HG02973 (cell line): ENCODE measurements at regions not wholly inside any gene's neighbourhood (a gene's known extent, or its start where the extent isn't known, plus 50 kb on each side); places are given as distances from the start of the nearest gene placed in this dataset.
"Not testable (repeated sequence)": the region's sequence is repeated elsewhere in the genome, so short reads cannot be mapped to it uniquely, and the experiment has no call there.

Experiments
- ATAC-seq: cut with Tn5 transposase; IDR thresholded peaks from one replicate; pipeline ENCODE4 v1.9.1; 2021; ENCODE audit warnings: moderate library complexity; ENCODE audit not compliant: unreplicated experiment

DNA sequence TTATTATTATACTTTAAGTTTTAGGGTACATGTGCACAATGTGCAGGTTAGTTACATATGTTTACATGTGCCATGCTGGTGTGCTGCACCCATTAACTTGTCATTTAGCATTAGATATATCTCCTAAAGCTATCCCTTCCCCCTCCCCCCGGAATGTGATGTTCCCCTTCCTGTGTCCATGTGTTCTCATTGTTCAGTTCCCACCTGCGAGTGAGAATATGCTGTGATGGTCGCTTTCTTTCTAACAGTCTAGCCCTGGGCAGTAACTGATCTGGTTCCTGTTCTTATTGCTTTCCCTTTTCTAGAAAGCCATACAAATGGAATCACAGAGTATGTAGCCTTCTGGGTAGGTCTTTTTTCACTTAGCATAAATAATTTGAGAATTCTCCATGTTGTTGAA lies 311.1 kb upstream of the CNTNAP2 start:
- not testable (repeated sequence) for ATAC-seq

DNA sequence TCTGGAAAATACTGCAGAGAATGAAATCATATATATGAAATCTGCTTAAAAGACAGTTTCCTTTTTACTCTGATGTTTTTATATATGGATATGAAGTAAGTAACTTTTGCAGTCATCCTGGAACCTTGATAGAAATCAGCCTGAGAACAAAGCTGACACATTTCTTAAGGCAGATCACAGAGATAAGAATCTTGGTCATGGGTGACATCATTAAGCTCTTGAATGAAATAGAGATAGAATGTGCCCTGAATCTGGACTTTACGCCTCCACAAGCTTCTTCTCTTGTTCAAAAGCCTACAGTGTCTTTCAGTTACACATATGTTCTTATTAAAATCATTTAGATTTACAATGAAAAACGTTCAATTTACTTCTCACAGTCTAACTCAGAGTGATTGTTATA lies 319.1 kb upstream of the CNTNAP2 start:
- no peak for ATAC-seq

DNA sequence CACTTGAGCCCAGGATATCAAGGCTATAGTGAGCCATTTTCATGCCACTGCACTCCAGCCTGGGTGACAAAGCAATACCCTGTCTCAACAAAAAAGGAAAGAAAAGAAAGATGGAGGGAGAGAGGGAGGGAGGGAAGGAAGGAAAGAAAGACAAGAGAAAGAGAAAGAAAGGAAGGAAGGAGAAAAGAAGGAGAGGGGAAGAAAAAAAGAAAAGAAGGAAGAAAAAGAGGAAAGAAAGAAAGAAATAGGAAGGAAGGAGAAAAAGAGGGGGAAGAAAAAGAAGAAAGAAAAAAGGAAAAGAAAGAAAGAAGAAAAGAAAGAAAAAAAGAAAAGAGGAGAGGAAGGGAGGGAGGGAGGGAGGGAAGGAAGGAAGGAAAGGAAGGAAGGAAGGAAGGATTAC lies 321.5 kb upstream of the CNTNAP2 start:
- ATAC-seq, result no peak

DNA sequence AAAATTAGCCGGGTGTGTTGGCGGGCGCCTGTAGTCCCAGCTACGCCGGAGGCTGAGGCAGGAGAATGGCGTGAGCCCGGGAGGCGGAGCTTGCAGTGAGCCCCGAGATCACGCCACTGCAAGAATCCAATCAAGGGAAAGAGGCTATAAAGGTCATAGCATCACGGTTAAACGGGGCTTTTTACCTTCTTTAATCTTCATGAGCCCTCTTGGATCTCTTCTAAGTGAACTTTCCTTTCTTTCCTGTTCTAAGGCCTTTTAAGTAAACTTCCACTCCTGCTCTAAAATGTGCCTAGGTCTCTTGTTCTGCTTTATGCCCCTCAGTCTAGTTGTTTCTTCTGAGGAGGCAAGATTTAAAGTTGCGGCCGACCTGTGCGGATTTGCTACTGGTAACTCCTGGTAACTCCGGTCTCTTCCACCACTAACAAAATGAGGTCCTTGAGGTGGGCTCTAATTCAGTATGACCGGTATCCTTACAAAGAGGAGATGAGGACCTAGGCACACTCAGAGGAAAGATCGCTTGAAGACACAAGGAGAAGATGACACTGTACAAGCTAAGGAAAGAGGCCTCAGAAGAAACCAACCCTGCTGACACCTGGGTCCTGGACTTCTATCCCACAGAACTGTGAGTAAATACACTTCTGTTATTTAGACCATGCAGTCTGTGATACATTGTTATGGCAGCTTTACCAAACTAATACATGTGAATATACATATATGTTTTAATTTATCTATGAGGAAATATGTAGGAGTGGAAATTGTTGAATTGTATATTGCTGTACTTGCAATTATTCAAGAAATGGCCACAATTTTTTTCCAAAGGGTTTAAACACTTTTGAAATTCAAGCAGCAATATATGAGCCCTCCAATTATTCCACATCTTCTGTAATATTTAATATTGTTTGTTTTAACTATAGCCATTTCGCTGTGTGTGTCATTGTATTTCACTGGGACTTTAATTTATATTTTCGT lies 331.5 kb upstream of the CNTNAP2 start:
- no peak for ATAC-seq

DNA sequence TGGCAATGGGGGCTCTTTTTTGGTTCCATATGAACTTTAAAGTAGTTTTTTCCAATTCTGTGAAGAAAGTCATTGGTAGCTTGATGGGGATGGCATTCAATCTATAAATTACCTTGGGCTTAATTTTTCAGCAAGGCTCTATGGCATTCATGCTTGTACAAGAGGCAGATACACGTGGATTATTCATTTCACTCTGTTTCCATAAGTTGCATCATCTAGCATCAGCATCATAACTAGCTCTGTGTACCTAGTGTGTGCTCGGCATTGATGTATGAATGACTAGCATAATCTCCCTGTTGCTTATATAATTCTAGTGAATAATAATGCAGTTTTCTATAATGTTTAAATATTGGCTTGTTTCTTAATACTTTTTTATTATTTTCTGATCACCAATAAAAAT lies 335.2 kb upstream of the CNTNAP2 start:
- not testable (repeated sequence) for ATAC-seq

DNA sequence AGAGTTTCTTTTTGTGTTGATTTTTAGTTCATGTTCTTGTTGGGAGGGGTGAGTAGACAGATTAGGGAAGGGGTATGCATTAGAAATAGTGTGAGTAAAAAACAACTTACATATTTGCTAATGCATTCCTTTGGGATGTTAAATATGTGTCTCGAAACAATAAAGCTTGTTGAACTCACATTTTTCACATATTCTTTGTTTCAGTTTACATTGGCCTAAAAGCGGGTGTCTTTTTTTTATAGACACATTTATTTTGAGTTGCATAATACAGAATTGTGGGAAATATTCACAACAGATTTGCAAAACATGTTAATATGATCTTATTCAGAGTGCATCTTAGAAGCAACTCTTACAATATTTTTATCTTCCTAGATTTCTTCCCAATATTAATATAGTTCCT lies 337.5 kb upstream of the CNTNAP2 start:
- no peak for ATAC-seq

DNA sequence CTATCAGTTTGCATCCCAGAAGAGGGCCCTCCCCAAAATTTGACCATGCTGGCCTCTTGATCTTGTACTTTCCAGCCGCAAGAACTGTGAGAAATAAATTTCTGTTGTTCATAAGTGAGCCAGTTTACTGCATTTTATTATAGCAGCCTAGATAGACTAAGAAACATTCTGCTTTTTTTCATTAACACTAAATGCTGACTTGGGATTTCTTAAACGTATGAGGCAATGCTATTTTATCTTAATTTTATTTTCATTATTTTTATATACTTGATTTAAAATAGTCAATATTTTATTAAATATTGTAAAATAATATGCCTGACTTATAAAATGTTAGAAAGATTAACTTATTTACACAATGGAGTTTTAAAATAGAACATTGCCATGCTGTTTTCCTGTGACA lies 341.8 kb upstream of the CNTNAP2 start:
- no peak for ATAC-seq

DNA sequence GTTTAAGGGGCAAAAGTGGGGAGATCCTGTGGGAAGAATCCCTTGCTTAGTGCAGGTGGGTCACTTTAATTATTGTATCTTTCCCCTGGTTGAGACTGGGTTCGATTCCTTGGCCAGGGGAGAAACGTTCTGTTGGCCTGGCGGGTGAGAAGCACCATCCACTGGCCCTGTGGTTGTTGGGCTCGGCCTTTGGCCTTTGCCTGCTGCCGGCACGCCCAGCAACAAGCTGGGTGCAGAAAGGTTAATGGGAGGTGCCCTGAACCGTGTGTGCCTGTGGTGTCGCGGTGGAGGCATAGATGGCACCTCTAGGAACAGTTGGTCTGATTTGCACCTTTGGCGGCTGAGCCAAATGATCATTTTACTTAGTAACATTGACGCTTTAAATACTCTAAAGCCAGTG lies 363.6 kb upstream of the CNTNAP2 start:
- ATAC-seq, result no peak

DNA sequence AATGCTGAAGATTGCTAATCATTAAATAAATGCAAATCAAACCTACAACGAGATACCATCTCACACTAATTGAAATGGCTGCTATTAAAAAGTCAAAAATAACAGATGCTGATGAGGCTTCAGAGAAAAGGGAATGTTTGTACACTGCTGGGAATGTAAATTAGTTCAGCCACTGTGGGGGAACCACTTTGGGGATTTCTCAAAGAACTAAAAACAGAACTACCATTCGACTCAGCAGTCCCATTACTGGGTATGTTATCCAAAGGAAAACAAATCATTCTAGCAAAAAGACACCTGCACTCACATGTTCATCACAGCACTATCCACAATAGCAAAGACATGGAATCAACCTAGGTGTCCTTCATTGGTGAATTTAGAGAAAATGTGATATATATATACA lies 379.0 kb upstream of the CNTNAP2 start:
- no peak for ATAC-seq

DNA sequence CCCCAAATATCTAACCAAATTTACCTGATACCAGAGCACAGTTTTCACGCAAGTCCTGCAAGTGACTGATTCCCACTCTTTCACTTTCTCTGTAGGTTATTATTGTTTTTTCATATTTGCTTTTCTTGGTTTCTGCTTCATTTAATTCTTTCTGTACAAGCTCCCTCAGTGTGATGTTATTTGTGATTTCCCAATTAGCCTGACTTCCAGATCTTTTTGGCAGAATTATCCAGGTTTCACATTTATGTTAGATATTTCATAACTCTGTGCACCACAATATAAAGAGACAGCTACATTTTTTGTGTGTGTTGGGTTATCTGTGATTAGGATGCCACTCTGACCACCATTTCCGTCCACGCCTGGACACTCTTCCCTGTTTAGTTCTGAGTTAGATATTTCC lies 381.5 kb upstream of the CNTNAP2 start:
- ATAC-seq, result no peak

DNA sequence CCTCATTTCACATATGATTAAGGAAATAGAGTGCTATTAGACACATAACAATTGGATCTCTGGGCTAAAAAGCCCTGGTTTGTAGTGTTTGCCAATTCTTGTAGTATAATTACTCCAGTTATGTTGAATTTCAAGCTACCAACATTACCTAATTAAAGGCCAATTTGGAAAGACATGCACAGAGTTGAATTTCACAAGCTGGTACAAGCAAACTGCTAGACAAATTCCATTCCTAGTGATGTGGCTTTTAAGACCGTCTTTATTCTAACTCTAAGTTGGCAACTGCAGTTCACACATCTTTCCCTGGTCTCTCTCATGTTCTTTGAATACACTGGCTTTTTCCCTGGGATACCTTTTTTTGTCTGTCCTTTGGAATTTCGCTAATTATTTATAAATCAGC lies 384.1 kb upstream of the CNTNAP2 start:
- ATAC-seq, result no peak

DNA sequence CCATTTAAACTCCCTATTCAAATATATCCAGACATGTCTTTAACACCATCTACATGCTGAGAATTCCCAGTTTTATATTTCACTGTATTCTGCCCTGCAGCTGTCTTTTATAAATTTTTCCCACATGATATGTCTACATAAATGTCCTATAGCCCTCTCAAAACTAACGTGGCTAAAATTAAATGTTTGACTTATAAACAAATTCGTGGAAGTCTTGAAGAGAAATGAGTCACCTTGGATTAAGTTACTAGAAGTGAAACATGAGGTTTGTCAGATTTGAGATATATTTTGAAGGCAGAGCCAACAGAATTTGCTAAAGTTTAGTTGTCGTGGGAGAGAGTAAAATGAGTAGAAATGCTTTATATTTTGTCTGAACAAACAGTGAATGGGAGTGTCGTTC lies 386.9 kb upstream of the CNTNAP2 start:
- ATAC-seq, result no peak

DNA sequence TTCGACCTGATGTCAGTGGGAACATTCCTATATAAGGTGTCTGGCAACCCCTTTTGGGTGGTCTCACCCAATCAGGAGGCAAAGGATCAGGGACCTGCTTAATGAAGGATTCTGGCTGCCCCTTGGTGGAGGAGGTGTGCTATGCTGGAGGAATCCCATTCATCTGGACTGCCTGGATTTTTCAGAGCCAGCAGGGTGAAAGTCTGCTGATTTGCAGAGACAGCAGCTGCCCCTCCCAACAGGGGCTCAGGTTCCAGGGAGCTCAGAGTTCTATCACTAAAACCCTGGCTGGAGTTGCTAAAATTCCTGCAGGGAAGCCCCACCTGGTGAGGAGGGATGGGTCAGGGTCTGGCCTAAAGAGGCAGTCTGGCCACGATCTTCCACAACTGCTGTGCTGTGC lies 398.5 kb upstream of the CNTNAP2 start:
- no peak for ATAC-seq

DNA sequence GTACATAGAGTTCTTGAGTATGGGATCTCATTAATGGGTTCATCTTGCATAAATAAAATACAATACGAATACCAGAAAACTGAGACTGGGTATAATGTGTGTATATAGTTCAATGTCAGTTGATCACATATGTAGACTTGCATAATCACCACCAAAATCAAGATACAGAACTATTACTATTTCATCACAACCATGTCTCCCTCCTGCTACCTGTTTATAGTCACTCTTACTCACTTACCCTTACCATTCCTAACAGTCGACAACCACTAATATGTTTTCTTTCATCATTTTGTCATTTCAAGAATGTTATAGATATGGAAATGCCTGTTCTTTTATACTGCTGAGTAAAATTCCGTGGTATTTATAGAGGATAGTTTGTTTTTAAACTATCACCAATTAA lies 416.1 kb upstream of the CNTNAP2 start:
- no peak for ATAC-seq

DNA sequence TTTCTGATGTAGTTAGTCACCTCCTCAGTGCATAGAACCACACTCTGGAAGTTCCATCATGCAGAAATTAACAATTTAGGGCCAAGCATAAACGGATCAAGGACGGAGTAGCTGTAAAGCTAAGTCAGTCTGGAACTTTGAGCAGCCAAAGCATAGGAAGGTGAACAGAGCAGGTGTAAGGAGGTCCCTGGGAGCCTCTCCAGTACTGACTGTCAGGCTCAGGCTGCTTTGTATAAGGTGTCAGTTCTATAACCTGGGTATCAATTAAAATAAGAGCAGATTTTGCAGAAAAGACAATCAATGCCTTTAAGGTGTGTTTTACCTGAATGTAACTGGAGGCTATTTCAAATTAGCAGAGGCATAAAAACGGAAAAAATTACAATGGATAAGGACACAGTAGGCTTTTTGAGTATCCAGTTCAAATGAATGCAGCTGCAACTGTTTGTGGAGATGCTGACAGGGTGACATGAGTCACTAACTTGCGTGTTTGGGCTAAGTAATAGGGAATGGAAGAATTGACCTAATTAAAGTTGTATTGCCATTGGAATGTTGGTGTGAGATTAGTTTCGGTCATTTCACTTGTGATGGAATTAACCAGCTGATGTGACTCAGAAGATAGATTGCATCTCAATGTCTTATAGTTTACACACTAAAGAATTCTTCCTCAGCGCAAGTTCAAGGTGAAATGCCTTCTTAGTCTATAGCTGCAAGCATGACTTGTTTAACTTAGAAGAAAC lies 417.9 kb upstream of the CNTNAP2 start:
- ATAC-seq, result no peak

DNA sequence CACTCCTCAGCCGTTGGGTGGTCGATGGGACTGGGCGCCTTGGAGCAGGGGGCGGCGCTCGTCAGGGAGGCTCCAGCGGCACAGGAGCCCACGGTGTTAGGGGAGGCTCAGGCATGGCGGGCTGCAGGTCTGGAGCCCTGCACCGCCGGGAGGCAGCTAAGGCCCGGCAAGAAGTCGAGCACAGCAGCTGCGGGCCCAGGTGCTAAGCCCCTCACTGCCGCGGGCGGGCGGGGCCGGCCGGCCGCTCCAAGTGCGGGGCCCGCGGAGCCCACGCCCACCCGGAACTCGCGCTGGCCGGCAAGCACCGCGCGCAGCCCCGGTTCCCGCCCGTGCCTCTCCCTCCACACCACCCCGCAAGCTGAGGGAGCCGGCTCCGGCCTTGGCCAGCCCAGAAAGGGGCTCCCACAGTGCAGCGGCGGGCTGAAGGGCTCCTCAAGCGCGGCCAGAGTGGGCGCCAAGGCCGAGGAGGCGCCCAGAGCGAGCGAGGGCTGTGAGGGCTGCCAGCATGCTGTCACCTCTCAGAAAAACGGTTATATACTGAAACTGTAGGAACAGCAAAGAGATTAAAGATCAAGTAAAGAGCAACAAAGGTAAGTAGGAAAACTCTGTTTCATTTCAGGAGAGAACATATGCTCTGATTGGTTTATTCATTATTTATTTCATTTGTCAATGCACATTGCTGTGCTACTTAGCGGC lies 419.0 kb upstream of the CNTNAP2 start:
- ATAC-seq, result not testable (repeated sequence)

DNA sequence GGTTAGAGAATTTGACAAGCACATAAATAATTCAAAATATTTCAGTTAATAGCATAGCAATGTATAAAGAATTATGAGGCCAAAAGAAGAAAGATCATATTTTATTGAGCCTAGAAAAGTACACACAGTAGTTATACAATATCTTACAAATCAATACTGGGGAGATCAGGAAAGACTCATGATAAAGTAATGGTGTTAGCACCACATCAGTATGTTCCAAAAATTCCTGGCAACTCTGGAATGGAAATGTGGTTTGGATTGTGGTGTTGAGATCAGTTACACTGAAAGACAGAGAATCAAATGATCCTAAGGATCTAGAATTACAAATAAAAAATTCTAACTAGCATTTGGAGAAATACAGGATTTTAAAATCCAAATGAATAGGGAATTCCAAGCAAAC lies 420.5 kb upstream of the CNTNAP2 start:
- no peak for ATAC-seq

DNA sequence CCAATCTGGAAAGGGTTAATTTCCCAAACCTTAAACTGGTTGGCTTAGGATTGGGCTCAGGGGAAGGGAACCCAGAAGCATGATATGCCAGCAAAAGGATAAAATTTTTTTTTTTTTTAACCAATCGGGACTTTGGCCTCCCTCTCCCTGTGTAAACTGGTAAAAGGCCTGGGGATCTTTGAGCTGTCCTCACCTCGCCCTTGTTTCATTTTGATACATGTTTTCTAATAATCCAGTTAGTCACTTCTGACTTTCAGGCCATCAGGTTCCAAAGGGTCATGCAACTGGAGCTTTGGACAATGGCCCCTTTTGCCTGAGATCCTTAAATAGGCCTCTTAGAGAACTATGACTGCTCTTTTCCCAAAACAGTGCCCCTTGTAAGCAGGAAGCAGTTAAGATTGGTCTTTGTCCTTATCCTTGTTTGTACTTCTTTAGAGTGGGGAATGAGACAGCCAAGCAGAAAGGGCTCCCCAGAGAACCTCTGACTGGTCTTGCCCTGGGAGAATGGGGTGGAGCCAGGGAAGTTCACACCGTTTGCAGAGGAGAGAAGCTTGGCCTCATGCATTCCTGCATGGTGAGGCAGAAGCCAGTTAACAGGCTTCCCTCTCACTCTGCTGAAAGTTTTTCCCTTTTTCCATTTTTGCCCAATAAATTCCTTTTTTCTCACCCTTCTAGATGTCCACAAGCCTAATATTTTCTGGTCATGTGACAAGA lies 424.2 kb upstream of the CNTNAP2 start:
- no peak for ATAC-seq

DNA sequence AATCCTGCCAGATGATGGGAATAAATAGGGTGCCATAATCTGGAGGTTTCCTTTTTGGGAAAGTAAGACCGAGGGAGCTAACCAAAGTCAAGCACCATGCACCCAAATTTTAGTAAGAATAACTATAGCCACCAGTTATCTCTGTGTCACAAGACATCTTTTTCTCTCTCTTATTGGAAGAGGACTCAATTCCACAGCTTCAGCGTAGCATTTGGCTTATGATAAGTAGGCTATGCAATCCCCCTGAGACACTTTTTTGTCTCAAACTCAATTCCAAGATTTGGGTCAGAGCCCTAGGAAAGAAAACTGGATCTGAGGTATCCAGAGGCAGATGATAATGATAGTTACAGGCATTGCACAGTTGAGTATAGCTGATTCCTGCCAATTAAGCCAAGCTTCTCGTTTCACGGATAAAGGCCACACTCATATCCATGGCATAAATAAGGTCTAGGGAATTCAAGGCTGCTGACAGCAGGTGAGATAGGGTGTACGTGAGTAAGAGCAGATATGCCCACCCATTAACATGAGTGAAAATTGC lies 425.2 kb upstream of the CNTNAP2 start:
- ATAC-seq, result no peak

DNA sequence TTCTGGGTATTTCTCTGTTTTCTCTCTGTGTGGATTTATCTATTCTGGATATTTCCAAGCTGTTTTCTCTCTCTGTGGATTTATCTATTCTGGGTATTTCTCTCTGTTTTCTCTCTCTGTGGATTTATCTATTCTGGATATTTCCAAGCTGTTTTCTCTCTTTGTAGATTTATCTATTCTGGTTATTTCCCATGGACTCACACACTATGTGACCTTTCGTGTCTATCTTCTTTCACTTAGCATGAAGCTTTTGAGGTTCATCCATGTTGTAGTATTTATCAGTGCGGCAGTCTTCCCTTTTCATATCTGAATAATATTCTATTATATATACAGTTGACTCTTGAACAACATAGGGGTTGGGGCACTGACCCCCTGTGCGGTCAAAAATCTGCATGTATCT lies 435.0 kb upstream of the CNTNAP2 start:
- ATAC-seq, result no peak

DNA sequence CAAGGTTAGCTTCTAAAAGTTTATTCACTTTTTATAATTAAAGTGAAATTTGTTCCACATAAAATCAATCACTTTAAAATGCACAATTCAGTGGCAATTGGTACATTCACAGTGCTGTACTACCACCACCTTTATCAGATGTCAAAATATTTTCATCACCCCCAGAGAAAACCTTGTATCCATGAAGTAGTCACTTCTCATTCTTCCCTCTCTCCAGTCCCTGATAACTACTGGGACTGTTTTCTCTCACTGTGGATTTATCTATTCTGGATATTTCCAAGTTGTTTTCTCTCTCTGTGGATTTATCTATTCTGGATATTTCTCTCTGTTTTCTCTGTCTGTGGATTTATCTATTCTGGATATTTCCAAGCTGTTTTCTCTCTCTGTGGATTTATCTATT lies 435.4 kb upstream of the CNTNAP2 start:
- no peak for ATAC-seq
